ENCODE measurements at regions not wholly inside any gene's neighbourhood (a gene's known extent, or its start where the extent isn't known, plus 50 kb on each side); places are given as distances from the start of the nearest gene placed in this dataset.

- TF ChIP-seq POLR2AphosphoS5 (IDR thresholded peaks at IDR 0.05; ENCODE audit: low read depth, low read length), result no peak
- no peak for TF ChIP-seq RAD21 (IDR thresholded peaks at IDR 0.05; ENCODE audit: low read length)
- TF ChIP-seq GATA2 (CRISPR knock-in tag; IDR thresholded peaks at IDR 0.05), result no peak
- no peak for TF ChIP-seq CTCF (IDR thresholded peaks at IDR 0.05)
- TF ChIP-seq SIN3A (IDR thresholded peaks at IDR 0.05; ENCODE audit: borderline replicate concordance, low read depth, low read length), result no peak
These were observed 79.6 kb upstream of the ZC3H12A start for GRCh38 chr1:37394574-37395464.

All from SK-N-SH (cell line).